GM23338 (cell line): ENCODE measurements at regions not wholly inside any gene's neighbourhood (a gene's known extent, or its start where the extent isn't known, plus 50 kb on each side); places are given as distances from the start of the nearest gene placed in this dataset.

Experiments
- ATAC-seq: fragments of 200-7000 bp; cut with Tn5 transposase; 3 replicates; pipeline ENCODE4 v1.9.1; 2020
- DNase-seq: peaks from one replicate; pipeline ENCODE4 v3.0.0-alpha.2; 2015; ENCODE audit warnings: low spot score
- H2AFZ ChIP-seq: fragments of 200-600 bp; sonication (generic); 2 replicates; pipeline ENCODE4 v1.8.0; 2016; ENCODE audit warnings: antibody characterized with exemption, mild to moderate bottlenecking, moderate library complexity
- H3F3A ChIP-seq: fragments of 200-600 bp; sonication (generic); replicated peaks from 2 replicates; pipeline ENCODE4 v1.8.0; 2017; ENCODE audit warnings: antibody characterized with exemption, mixed run types, low read depth
- H3K27ac ChIP-seq: fragments of 200-600 bp; sonication (generic); 2 replicates; pipeline ENCODE4 v1.6.1; 2016; ENCODE audit warnings: low read depth
- H3K27me3 ChIP-seq: fragments of 200-600 bp; sonication (generic); 2 replicates; pipeline ENCODE4 v1.8.0; 2016; ENCODE audit warnings: mild to moderate bottlenecking, mixed run types, moderate library complexity; ENCODE audit not compliant: insufficient read depth
- H3K36me3 ChIP-seq: fragments of 200-600 bp; sonication (generic); 2 replicates; pipeline ENCODE4 v1.8.0; 2016; ENCODE audit warnings: mild to moderate bottlenecking; ENCODE audit not compliant: insufficient read depth
- H3K4me1 ChIP-seq: fragments of 200-600 bp; sonication (generic); 2 replicates; pipeline ENCODE4 v1.8.0; 2016; ENCODE audit warnings: mild to moderate bottlenecking, moderate library complexity; ENCODE audit not compliant: insufficient read depth
- H3K4me2 ChIP-seq: fragments of 200-600 bp; sonication (generic); 2 replicates; pipeline ENCODE4 v1.7.1; 2017; ENCODE audit warnings: mixed run types
- H3K4me3 ChIP-seq: fragments of 200-600 bp; sonication (generic); 2 replicates; pipeline ENCODE4 v1.6.1; 2016; ENCODE audit warnings: mixed run types
- H3K79me2 ChIP-seq: fragments of 200-600 bp; sonication (generic); replicated peaks from 2 replicates; pipeline ENCODE4 v1.8.0; 2017; ENCODE audit warnings: mild to moderate bottlenecking; ENCODE audit not compliant: insufficient read depth
- H3K9me2 ChIP-seq: fragments of 200-600 bp; sonication (generic); 2 replicates; pipeline ENCODE4 v1.8.0; 2017; ENCODE audit not compliant: insufficient read depth
- H4K20me1 ChIP-seq: fragments of 200-600 bp; sonication (generic); replicated peaks from 2 replicates; pipeline ENCODE4 v1.8.0; 2017; ENCODE audit warnings: mild to moderate bottlenecking; ENCODE audit not compliant: insufficient read depth
- H3K27ac Mint-ChIP-seq: 2 replicates; pipeline ENCODE4 v1.8.0; 2020; ENCODE audit warnings: inconsistent platforms, mild to moderate bottlenecking, moderate library complexity, mixed read lengths
- H3K27me3 Mint-ChIP-seq: 3 replicates; pipeline ENCODE4 v1.8.0; 2022; ENCODE audit warnings: low read depth, mild to moderate bottlenecking, moderate library complexity, mixed read lengths, inconsistent platforms; ENCODE audit not compliant: insufficient read depth, poor library complexity
- H3K36me3 Mint-ChIP-seq: 3 replicates; pipeline ENCODE4 v1.8.0; 2021; ENCODE audit warnings: low read depth, mild to moderate bottlenecking, inconsistent platforms, moderate library complexity, mixed read lengths
- H3K4me1 Mint-ChIP-seq: 3 replicates; pipeline ENCODE4 v1.8.0; 2020; ENCODE audit warnings: mild to moderate bottlenecking, inconsistent platforms, mixed read lengths
- H3K4me3 Mint-ChIP-seq: 3 replicates; pipeline ENCODE4 v1.8.0; 2021; ENCODE audit warnings: moderate library complexity, mild to moderate bottlenecking, inconsistent platforms, mixed read lengths
- H3K9me3 Mint-ChIP-seq: 3 replicates; pipeline ENCODE4 v1.8.0; 2020; ENCODE audit warnings: moderate library complexity, mild to moderate bottlenecking, inconsistent platforms, mixed read lengths
- CTCF ChIP-seq, 2 experiments: fragments of 200-600 bp in 1 of 2; sonication (generic) in 1 of 2; conservative IDR thresholded peaks; 2 replicates each; pipeline versions ENCODE4 v1.5.1 to v1.6.1; 2016 to 2017; ENCODE audit warnings: antibody characterized with exemption in 2 of 2, low read depth in 2 of 2, mild to moderate bottlenecking in 2 of 2, moderate library complexity in 1 of 2
- EZH2 ChIP-seq: fragments of 200-600 bp; sonication (generic); IDR thresholded peaks from one replicate; pipeline ENCODE4 v1.8.0; 2017; ENCODE audit warnings: antibody characterized with exemption, mild to moderate bottlenecking, low read depth; ENCODE audit not compliant: unreplicated experiment
- EZH2phosphoT487 ChIP-seq: fragments of 200-600 bp; sonication (generic); IDR thresholded peaks from one replicate; pipeline ENCODE4 v1.8.1; 2018; ENCODE audit warnings: antibody characterized with exemption; ENCODE audit not compliant: unreplicated experiment
- NANOG ChIP-seq: IDR thresholded peaks from 2 replicates; pipeline ENCODE4 v1.6.1; 2016; ENCODE audit warnings: antibody characterized with exemption, borderline replicate concordance
- POLR2AphosphoS5 ChIP-seq: IDR thresholded peaks from 2 replicates; pipeline ENCODE4 v1.6.1; 2016; ENCODE audit warnings: antibody characterized with exemption, low read depth
- REST ChIP-seq: IDR thresholded peaks from one replicate; pipeline ENCODE4 v1.6.1; 2018; ENCODE audit warnings: antibody characterized with exemption; ENCODE audit not compliant: unreplicated experiment
- STAT1 ChIP-seq: IDR thresholded peaks from one replicate; pipeline ENCODE4 v1.6.1; 2016; ENCODE audit warnings: antibody characterized with exemption; ENCODE audit not compliant: unreplicated experiment
- ZNF114 ChIP-seq: fragments of 250-450 bp; sonication (Bioruptor Pico); IDR thresholded peaks from 2 replicates; pipeline ENCODE4 v1.5.0; 2020; ENCODE audit warnings: mild to moderate bottlenecking, moderate library complexity
- ZNF331 ChIP-seq: fragments of 250-450 bp; sonication (Bioruptor Pico); IDR thresholded peaks from 2 replicates; pipeline ENCODE4 v1.5.0; 2020; ENCODE audit warnings: low read depth, mild to moderate bottlenecking, moderate library complexity
- ZNF462 ChIP-seq: fragments of 250-450 bp; sonication (Bioruptor Pico); IDR thresholded peaks from 2 replicates; pipeline ENCODE4 v1.5.0; 2020; ENCODE audit warnings: mild to moderate bottlenecking, moderate library complexity

- Histone ChIP-seq H3K27me3 (no peaks in the 10 kb centered on the region), H3K4me1 (peaks cover 12% of the 10 kb centered on the region; the same call in 1 of the 2 replicates), H3K79me2 (no peaks in the 10 kb centered on the region), H4K20me1 (no peaks in the 10 kb centered on the region), H3K9me2 (no peaks in the 10 kb centered on the region), H3K4me2 (no peak overlapping the region), H3K4me3 (no peak overlapping the region), H2AFZ (no peak overlapping the region), H3K36me3 (no peaks in the 10 kb centered on the region), H3F3A (no peaks in the 10 kb centered on the region), H3K27ac (no peak overlapping the region)
- ATAC-seq, result no peak
- Mint-ChIP-seq H3K27me3 (no peaks in the 10 kb centered on the region), H3K27ac (no peak overlapping the region), H3K36me3 (no peaks in the 10 kb centered on the region), H3K4me1 (peaks cover 24% of the 10 kb centered on the region), H3K4me3 (no peak overlapping the region), H3K9me3 (no peaks in the 10 kb centered on the region)
- no peak for DNase-seq
- TF ChIP-seq REST (no peak), STAT1 (no peak), ZNF331 (CRISPR knock-in tag) (no peak), EZH2 (no peak), NANOG (no peak), EZH2phosphoT487 (no peak), CTCF (conservative IDR thresholded peaks at IDR 0.05; ENCODE audit: low read depth in 2 of 2) (no peak)
These were observed 167.7 kb downstream of the TDRD15 start for GRCh38 chr2:21291426-21291825.

- Histone ChIP-seq H3K27me3 (no peaks in the 10 kb centered on the region), H2AFZ (no peak overlapping the region), H3K4me2 (no peak overlapping the region), H4K20me1 (no peaks in the 10 kb centered on the region), H3K36me3 (no peaks in the 10 kb centered on the region), H3K4me3 (no peak overlapping the region), H3K79me2 (no peaks in the 10 kb centered on the region), H3K9me2 (no peaks in the 10 kb centered on the region), H3K4me1 (peaks cover 3% of the 10 kb centered on the region; the same call in 1 of the 2 replicates), H3K27ac (no peak overlapping the region), H3F3A (no peaks in the 10 kb centered on the region)
- H3K9me3 Mint-ChIP-seq, result no peaks in the 10 kb centered on the region
- H3K36me3 Mint-ChIP-seq, result no peaks in the 10 kb centered on the region
- no peaks in the 10 kb centered on the region for H3K27me3 Mint-ChIP-seq
- DNase-seq (no peak), ATAC-seq (no peak)
- no peak overlapping the region for H3K27ac Mint-ChIP-seq
- H3K4me1 Mint-ChIP-seq, result peaks cover 8% of the 10 kb centered on the region
- H3K4me3 Mint-ChIP-seq, result no peak overlapping the region
- no peak for TF ChIP-seq ZNF462
- no peak for TF ChIP-seq POLR2AphosphoS5
- no peak for TF ChIP-seq NANOG
- TF ChIP-seq EZH2, result no peak
- no peak for TF ChIP-seq ZNF114
These were observed 170.7 kb downstream of the TDRD15 start for GRCh38 chr2:21294446-21294845.
